ENCODE measurements at regions not wholly inside any gene's neighbourhood (a gene's known extent, or its start where the extent isn't known, plus 50 kb on each side); places are given as distances from the start of the nearest gene placed in this dataset.

DNA sequence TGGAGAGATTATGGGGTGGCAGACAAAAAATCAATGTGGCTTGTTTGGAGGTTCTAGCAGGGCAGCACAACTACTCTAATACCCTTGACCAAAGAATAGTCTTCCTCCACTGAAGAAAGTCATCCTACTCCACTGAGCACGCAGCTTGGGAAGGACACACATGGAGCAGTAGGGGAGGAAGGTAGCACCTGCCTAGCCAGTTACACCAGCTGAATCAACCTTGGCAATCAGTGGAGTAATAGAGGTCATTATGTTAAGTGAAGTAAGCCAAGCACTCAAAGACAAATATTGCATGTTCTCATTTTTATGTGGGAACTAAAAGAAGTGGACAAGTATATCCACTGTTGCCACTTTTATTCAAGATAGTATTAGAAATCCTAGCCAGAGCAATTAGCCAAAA, 555.8 kb upstream of the ALCAM start:
- peak; percentile 22 to 39 for DNase-seq

DNA sequence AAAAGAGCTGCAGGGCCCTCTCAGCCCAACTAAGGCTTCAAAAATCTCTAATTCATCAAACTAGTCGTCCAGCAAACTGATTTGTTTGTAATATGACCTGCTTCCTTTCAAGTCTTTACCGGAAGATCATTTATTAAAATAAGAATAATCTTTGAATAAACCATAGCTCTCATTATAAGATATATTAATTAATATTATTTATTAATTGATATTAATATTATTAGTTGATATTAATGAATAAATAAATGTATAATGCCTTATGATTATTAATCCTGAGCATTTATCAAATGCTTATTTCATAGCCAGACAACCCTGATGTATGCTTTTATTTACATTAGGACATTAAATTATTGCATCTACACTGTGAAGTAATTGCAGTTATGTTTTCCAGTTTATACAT, 550.7 kb upstream of the ALCAM start:
- no peak for DNase-seq

DNA sequence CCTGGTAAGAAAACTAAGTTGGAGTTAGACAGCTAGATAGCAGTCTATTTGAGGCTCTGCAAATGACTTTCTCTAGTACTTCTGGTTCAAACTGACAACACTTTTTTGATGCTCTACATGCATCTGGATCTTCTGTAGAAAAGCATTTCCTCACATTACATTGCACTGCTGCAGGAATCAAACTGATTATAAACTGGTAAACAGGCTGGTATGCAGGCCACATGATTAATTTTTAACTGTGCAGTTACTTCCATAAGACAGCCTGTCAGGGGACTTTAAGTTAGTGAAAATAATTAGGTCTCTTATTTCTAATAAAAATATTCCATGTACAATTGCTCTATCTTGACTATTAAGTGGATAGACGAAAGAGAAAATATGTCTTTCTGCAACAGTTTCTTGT, 550.0 kb upstream of the ALCAM start:
- no peak for DNase-seq

DNA sequence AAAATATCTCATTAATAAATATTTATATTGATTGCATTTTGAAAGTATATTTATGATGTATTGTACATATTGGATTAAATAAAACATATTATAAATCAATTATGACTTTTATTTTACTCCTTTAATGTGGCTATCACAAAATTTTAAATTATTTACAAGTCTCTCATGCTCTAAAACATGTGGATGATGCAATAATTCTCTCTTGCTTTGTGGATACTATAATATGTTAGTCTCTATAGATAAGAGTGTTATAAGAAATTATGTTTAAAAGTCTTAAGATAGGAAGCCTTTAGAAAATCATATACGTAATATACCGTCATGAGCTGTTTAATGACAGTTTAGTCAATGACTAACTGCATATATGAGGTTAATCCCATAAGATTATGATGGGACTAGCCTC, 547.4 kb upstream of the ALCAM start:
- DNase-seq: no peak

DNA sequence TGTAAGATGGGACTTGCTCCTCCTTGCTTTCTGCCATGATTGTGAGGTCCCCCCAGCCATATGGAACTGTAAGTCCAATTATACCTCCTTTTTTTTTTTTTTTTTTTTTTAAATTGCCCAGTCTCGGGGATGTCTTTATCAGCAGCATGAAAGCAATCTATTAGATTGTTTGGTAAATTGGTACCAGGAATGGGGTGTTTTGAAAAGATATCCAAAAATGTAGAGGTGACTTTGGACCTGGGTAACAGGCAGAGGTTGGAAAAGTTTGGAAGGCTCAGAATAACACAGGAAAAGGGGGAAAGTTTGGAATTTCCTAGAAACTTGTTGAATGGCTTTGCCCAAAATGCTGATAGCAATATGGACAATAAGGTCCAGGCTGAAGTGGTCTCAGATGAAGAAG, 545.8 kb upstream of the ALCAM start:
- DNase-seq: no peak

DNA sequence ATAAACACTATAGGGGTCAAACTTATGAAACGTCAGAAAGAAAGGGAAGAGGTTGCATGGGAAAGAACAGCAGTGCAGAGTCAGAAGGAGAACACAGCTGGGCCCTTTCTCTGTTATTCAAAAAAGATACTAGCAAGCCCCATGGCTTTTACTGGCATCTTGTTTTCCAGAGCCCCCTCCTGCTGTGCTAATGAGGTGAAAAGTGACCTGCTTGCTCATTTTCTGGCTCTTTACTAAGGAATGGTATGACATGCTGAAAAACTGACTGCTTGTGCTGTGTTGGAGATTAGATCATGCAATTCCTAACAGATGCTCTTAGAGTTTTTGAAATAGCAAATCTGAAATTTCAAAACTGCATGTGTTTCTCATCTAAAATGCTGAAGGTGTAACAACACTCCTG, 541.6 kb upstream of the ALCAM start:
- no peak for DNase-seq

DNA sequence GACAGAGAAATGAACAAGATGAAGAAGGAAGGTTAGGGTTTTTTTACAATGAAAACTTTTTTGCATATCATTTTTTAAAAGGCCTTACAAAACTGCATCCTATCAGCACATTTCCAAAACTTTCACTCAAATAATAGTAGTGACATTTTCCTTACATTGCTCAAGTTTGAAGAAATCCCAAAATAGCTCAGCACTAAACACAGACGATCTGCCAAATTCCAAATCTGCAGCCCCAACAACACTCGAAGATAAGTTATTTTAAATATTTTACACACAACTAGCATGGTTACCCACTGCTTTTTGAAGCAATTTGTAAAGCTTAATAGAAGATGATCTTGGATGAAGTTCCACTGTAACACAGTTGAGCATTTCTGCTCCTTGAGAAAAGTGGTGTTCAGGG, 535.6 kb upstream of the ALCAM start:
- DNase-seq: no peak

DNA sequence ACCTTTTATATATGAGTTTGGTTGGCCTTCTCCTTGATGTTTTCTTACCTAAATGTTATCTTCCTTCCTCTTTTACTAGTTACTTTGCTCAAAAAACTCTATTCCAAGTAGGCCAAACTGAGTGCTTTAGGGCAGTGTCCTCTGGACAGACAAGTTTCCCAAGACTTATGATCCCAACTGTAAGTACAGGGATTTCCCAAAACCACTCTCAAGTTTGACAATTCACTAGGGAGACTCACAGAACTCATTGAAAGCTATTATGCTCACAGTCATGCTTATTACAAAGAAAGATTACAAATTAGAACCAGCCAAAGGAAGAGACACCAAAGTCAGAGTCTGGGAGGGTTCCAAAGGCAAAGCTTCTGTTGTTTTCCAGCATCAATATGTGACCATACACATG, 534.2 kb upstream of the ALCAM start:
- DNase-seq: no peak

DNA sequence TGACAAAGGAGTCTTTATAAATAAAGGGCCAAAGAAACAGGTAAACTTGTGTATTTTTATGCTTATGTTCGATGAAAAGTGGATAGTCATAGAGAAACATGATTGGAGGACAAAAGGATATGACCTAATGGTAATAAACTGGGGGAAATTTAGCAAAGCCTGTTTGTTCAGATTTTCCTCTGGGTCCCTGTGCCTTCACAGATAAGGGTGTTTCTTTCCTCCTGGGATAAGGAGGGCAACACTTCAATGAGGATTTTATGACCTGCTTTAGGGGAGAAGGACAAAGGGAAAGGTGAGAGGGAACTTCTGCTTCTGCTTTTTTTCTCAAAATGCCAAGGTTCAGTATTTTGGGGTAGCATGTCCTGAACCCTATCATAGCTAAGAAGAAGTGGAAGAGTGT, 531.3 kb upstream of the ALCAM start:
- no peak for DNase-seq

DNA sequence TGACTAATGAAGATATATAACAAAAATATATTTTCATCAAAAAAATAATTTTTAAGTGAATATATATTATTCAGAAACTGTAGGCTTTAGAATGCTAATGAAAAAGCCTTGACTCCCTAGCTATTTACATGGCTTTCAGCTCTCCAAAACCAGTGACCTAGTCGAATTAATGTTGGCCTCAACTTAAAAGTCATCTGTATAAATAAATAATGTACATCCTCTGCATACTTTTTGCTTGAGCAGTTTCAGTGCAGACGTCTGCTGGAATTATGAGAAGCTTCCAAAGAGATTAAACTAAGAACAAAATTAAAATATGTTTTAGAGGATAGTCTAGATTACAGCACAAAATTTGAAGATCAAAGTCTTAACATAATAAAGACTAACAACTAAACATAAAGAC, 520.4 kb upstream of the ALCAM start:
- DNase-seq: no peak

DNA sequence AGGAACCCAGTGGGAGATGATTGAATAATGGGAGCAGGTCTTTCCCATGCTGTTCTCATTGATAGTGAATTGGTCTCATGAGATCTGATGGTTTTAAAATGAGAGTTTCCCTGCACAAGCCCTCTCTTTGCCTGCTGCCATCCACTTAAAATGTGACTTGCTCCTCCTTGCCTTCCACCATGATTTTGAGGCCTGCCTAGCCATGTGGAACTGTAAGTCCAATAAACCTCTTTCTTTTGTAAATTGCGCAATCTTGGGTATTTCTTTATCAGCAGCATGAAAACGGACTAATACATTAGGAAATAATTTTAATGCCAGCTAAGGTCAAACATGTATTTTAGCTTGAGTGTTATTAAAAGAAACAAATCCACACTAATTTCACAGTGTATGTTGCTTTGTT, 517.6 kb upstream of the ALCAM start:
- DNase-seq: no peak

DNA sequence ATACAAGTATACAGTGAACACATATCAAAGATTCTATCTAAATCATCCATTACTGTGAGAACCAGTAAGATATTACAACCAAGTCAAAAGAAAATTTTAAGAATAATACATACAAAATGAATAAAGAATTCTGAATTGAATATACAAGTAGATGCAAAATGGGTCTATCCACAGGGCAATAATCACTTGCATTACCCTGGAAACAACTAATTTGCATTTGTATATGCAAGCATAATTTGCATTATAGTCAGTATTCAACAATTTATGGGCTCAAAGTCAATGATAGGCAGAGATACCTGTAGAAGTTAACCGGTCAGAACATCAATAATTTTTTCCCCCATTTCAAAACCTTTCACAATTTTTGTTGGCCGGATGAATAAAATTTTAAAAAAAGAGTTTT, 512.2 kb upstream of the ALCAM start:
- no peak for DNase-seq

DNA sequence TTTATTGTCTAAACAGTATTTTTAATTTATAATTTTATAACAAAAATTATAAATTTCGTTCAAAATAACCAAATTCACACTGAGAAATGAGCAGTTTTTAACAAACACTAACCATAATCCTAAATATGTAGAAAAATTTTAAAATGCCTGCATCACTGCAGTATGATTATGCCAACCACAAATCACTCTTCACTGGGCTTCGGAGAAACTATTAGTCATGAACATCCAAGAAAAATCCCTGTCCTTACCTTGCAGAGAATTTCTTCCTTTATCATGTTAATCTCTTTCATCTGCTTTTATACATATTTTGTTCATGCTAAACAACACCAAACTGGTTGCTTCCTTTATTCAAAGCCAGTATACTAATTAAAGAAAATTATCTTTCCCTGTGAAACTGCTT, 511.0 kb upstream of the ALCAM start:
- no peak for DNase-seq

DNA sequence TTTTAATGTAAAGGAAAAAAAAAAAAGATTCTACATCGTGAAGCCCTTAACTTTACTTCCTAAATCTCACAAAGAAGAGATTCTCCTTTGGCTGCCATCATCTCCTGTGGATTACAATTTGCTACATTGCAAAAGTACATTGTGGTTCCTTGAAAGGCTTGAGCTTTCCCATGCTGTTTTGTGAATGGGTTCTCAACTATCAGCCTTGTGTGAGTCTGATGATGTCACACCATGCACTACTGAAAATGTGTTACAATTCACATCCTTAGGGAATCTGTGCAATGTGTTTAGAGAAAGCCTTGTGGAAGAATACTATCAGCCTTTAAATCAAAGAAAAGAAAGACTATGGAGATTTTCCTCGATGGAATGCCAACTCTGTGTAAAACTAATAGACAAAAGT, 510.0 kb upstream of the ALCAM start:
- no peak for DNase-seq

DNA sequence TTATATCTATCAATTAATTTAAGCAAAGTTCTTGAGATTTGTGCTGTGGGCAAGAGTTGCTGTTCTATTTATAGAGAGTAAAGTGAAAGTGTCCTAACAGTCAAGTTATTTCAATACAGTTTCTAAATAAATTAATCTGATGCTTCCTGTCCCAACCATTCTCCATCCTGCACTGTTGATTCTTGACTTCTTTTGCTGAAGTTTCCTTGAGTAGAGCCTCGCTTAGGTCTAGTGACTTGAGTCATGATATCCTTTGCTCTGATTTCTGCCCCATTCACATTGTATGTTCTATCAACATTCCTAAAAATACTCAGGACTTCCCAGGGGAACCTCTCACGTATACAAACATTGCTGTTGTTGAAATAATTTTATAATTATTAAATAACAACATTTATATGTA, 498.4 kb upstream of the ALCAM start:
- DNase-seq: no peak

DNA sequence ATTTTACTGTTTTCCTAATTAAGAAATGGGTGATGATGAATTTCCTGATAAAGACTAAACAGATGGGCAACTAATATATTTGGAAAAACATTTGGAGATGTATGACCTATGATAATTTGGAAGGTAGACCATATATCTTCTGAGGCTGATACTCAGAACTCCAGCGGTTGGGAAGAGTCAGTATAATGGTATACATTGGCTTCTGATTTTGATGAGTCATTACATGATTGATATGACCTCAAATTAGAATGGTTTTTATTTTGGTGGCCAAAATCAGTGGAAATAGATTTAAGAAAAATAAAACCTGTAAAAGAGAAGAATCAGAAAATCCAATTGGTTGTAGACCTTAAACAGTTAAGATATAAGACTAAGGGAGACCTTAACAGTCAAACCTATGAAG, 496.4 kb upstream of the ALCAM start:
- DNase-seq: no peak

DNA sequence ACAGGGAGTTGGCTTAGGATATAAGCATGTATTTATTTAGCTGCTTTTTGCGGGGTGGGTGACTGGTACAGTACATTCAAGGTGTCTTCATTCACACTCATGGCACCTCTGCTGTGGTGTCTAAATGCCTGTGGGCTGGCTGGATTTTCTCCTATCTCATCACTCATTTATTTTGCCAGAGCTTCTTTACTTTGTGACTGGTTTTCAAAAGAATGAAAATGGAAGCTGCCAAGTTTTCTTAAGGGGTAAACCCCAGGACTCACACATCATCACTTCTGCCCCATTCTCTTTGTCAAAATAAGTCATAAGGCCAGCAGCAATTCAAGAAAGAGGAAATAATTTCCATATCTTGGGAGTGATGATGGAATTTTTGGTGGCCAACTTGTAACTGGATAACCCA, 493.4 kb upstream of the ALCAM start:
- no peak for DNase-seq

DNA sequence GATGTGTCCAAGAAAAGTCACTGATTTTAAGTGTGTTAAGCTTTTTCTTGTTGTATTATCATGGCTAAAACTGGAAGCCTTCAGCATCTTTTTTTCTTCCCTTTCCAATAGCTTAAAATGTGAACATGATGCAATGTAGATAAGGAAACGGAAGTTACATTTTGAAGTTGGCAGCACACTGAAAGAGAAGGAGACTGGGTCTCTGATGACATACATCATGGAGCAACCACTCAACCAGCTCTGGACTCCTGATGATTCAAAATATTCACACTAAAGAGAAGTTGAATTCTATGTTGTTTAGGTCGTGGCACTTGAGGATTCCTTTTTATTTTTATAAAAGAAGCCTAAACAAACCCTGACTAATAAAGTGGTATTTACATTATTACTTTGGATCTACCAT, 488.3 kb upstream of the ALCAM start:
- DNase-seq: no peak

DNA sequence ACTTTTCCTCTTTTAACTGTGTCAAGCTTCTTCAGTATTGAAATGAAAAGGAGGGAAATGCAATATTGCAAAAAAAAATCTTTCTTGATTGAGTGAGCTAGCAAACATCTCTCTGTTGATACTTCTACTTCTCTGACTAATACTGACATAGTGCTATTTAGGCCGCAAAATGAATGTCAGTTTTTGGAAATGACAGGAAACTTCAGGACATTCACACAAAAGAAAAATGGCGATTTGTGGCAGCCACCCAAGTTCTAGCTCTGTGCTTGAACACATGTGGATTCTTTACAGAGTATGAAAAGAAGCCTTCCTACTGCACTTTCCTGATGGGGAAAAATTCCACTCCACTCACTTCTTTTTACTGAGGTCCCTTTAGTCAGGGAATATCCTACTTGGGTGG, 486.8 kb upstream of the ALCAM start:
- DNase-seq: no peak

DNA sequence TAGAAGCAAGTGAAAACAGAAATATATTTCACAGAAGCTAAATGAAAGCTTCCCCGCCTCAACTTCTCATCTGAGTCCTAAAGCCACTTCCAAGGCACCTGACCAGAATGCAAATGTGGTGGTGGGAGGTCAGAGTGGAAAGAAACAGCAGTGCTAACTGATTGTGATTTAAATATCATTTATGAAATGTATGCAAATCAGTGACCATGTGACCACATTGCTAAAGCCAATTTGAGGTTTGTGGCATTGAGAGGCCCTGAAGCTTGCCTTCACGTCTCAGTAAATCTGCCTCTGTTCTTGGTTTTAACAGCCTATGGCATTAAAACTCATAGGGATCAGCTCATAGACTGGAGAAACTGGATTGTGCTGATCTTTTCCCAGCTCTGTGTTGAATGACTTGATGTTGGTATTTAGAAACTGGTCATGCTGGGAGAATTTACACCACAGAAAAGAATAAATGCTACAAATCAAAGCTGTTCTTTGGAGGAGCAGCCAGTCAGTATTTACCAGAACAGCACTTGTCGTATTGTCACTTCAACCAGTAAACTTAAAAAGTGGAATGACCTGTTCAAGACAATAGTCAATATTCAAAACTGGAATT, 481.4 kb upstream of the ALCAM start:
- no peak for DNase-seq

DNA sequence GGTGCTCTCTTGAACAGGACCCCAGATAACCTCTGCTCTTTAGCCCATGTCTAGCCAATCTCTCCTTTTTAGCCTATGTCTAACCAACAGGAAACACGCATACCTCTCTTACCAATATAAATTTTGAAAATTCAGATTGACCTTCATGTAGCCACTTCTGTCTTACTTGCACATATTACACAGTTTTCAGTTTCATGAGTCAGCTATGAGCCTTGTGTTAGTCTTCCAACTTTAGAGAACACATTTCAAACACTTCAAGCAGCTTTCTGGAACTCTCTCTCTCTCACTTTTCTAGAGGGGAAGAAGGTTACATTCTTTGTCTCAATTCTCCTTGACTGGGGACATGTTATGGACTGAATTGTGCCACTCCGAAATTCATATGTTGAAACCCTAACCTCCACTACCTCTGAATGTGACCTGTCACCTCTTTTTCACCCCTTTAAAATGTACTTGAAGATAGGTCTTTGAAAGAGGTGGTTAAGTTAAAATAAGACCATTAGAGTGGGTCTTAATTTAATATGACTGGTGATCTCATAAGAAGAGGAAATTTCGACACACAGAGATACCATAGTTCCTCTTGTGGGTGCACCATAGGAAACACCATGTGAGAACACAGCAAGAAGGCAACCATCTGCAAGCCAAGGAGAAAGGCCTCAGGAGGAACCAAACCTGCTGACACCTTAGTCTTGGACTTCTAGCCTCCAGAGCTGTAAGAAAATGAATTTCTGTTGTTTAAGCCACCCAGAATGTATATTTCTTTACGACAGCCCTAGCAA, 480.3 kb upstream of the ALCAM start:
- DNase-seq: no peak

DNA sequence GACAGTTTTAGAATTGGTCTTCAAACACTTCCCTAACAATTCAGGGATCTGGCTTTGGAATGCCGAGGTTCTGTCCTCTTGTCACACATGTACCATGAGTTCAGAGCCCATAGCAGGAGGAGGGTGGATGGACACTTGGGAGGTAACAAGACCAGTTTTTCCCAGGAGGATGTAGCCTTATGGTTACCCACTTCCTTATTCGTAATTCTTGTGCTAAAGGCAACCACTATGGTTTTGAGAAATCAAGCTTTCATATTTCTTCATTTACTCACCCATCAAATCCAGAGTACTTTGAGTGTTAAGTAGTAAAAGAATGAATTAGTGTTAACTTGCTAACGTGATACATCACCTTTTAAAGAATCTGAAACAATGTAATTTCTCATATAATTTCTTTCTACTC, 479.6 kb upstream of the ALCAM start:
- DNase-seq: no peak

DNA sequence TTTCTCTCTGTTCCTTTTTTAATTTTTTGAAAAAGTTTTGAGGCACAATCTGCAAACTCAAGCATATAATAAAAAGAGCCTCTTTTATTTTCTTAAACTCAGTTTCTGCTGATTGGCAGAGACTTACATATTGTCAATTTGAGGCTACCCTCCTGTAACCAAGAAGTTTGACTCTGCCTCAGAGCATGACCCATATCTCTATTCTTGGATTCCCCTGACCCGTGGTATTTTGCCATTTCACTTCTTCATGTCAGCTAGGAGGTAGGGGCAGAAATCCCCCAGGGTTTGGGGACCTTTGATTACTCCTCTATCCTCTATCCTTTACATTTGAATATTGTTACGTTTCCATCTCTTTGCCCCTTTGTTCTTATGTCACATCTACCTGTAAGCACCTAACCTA, 479.1 kb upstream of the ALCAM start:
- DNase-seq: no peak

DNA sequence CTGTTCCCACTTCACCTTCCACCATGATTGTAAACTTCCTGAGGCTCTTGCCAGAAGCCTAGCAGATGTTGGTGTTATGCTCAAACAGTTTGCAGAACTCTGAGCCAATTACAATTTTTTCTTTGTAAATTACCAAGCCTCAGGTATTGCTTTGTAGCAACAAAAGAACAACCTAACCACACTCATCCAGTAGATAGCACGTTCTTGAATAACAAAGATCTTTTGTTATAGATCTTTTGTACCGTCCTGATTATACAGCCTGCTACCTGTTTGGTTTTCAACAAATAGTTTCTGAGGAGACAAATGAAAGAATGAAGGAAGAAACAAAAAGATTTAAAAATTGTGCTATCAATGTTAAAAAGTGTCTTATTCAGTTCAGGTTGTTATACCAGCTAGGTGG, 474.7 kb upstream of the ALCAM start:
- DNase-seq: no peak

DNA sequence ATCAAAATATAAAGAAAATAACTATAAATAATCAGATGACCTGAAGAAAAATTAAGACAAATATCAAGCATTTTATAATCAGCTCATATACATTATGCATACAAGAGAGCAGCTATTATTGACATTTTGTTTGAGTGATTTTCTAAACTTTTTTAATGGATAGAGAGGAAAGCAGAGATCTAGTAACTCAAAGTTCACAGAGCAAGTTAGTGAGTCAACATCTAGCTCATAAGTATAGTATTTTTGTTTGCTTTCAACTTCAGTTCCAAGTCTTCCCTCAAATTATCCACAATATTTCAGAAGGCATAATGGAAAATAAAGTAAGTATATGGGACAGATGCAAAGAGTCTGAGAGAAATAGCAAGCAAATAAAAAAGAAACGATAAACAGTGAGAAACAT, 470.1 kb upstream of the ALCAM start:
- no peak for DNase-seq
